Peyer's patch (tissue), 4 donors: ENCODE measurements at regions not wholly inside any gene's neighbourhood (a gene's known extent, or its start where the extent isn't known, plus 50 kb on each side); places are given as distances from the start of the nearest gene placed in this dataset.

Experiments
- DNase-seq, 3 donors: peaks; one replicate each; pipeline ENCODE4 v3.0.0-alpha.2; 2017 to 2019
- H3K27ac ChIP-seq, 4 donors: fragments of 200-600 bp; sonication (generic); one replicate each; pipeline ENCODE4 v1.5.1; 2016 to 2019
- H3K27me3 ChIP-seq, 2 donors: fragments of 200-600 bp; sonication (generic); one replicate each; pipeline ENCODE4 v1.5.1; 2019
- H3K36me3 ChIP-seq, 3 donors: fragments of 200-600 bp; sonication (generic); one replicate each; pipeline ENCODE4 v1.5.1; 2016 to 2019
- H3K4me1 ChIP-seq, 4 donors: fragments of 200-600 bp; sonication (generic); one replicate each; pipeline ENCODE4 v1.5.1; 2016 to 2019
- H3K4me3 ChIP-seq, 4 donors: fragments of 200-600 bp; sonication (generic); 1 replicate in 3 of 4; 2 replicates in 1 of 4; pipeline ENCODE4 v1.5.1; 2016 to 2019; ENCODE audit warnings: mild to moderate bottlenecking in 1 of 4
- H3K9me3 ChIP-seq, 4 donors: fragments of 200-600 bp; sonication (generic); one replicate each; pipeline ENCODE4 v1.5.1; 2016 to 2019; ENCODE audit warnings: mild to moderate bottlenecking in 1 of 4
- POLR2A ChIP-seq, 2 donors: fragments of 450-650 bp; IDR thresholded peaks; one replicate each; pipeline ENCODE4 v1.5.1; 2017; ENCODE audit warnings: antibody characterized with exemption in 2 of 2, mild to moderate bottlenecking in 2 of 2, moderate library complexity in 2 of 2
- small RNA-seq, 2 donors: library from RNA; depleted of rRNA; stranded (forward); fragments of <200 nt; gene quantifications; one replicate each; pipeline ENCODE3, GENCODE V24; 2016
- TF ChIP-seq, protein P1 (sequence below), 6 experiments: fragments of 450-650 bp in 4 of 6; fragments of 200-600 bp in 2 of 6; sonication (generic) in 1 of 6; IDR thresholded peaks; one replicate each; pipeline ENCODE4 v1.5.1; 2017 to 2019; ENCODE audit warnings: antibody characterized with exemption in 6 of 6, mild to moderate bottlenecking in 3 of 6, moderate library complexity in 1 of 6

DNA sequence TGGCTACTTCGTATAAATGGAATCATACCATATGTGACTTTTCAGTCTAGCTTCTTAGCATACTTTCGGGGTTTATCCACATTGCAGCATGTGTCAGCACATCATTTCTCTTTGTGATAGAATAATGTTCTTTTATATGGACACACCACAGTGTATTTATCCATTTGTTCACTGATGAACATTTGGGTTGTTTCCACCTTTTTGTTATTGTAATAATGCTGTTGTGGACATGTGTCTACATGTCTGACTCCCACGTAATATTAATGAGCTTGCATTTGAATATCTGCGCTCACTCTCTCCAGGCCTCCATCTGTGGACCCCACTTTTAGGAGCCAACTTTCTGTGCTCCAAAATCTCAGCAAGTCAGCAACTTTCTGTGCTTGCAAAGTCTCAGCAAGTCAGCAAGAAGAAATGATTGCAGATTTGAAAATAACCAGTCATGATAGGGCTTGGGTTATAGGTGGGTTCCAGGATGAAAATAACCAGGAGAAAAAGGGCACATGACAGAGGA lies 53.9 kb upstream of the GALNT18 start:
- no peaks in the 10 kb centered on the region for H3K4me1 ChIP-seq
- H3K27ac ChIP-seq = no peak overlapping the region
- TF ChIP-seq, protein P1, sequence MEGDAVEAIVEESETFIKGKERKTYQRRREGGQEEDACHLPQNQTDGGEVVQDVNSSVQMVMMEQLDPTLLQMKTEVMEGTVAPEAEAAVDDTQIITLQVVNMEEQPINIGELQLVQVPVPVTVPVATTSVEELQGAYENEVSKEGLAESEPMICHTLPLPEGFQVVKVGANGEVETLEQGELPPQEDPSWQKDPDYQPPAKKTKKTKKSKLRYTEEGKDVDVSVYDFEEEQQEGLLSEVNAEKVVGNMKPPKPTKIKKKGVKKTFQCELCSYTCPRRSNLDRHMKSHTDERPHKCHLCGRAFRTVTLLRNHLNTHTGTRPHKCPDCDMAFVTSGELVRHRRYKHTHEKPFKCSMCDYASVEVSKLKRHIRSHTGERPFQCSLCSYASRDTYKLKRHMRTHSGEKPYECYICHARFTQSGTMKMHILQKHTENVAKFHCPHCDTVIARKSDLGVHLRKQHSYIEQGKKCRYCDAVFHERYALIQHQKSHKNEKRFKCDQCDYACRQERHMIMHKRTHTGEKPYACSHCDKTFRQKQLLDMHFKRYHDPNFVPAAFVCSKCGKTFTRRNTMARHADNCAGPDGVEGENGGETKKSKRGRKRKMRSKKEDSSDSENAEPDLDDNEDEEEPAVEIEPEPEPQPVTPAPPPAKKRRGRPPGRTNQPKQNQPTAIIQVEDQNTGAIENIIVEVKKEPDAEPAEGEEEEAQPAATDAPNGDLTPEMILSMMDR (IDR thresholded peaks at IDR 0.05) = no peak
- no peak for TF ChIP-seq POLR2A (IDR thresholded peaks at IDR 0.05)
- DNase-seq = no peak
- no peaks in the 10 kb centered on the region for H3K27me3 ChIP-seq
- no peak overlapping the region for H3K4me3 ChIP-seq
- H3K9me3 ChIP-seq = no peaks in the 10 kb centered on the region
- H3K36me3 ChIP-seq = no peaks in the 10 kb centered on the region

DNA sequence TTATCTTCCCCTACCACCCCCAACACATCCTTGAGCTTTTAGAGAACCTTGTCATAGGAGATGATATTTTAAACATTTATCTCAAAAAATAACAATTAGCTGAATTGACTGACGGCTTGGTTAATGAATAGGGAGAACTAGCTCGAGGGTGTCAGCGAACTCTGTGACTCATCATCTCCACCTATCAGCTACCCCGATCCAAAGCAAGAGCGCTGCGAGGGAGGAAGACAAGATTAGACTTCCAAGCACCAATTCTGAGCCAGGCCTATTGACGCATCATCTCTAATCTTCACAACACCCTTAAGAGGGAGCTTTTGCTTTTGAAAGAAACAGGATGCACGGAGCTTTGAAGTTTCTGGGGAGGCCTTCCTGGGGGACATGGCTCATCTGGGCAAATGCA lies 51.0 kb upstream of the GALNT18 start:
- Histone ChIP-seq H3K9me3 (no peaks in the 10 kb centered on the region), H3K27me3 (no peaks in the 10 kb centered on the region), H3K27ac (no peak overlapping the region), H3K4me3 (no peak overlapping the region), H3K36me3 (no peaks in the 10 kb centered on the region), H3K4me1 (no peaks in the 10 kb centered on the region)
- TF ChIP-seq POLR2A (IDR thresholded peaks at IDR 0.05) = no peak
- TF ChIP-seq, protein P1 (IDR thresholded peaks at IDR 0.05) = no peak
- DNase-seq = no peak

DNA sequence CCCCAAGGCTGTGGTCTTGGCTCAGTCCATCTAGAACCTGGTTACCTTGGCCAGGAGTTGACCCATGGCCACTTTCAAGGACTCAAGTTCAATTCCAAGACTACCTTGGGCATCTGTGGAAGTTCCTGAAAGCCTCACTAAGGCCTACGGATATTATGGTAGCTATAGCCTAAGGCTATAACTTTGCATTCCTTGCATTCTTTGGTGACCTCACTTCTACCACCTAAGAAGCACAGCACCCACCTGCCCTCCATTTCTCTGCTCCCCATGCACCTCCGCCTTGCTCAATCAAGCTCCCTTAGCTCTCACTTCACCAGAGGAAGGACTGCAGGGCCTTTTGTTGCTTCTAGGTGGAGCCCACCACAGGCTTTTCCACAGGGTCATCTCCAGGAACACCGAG lies 50.3 kb upstream of the GALNT18 start:
- Histone ChIP-seq H3K4me1 (no peaks in the 10 kb centered on the region), H3K27me3 (no peaks in the 10 kb centered on the region), H3K4me3 (no peak overlapping the region), H3K36me3 (no peaks in the 10 kb centered on the region), H3K9me3 (no peaks in the 10 kb centered on the region), H3K27ac (no peak overlapping the region)
- no peak for DNase-seq
- no peak for TF ChIP-seq POLR2A (IDR thresholded peaks at IDR 0.05)
- TF ChIP-seq, protein P1 (IDR thresholded peaks at IDR 0.05) = no peak

Small RNA genes lying in the stretch of these regions (small RNA-seq; reads per million reads assigned to genes)
- gene MIR8070 = 0 reads per million in 2 donors
